ENCODE measurements at regions not wholly inside any gene's neighbourhood (a gene's known extent, or its start where the extent isn't known, plus 50 kb on each side); places are given as distances from the start of the nearest gene placed in this dataset.

DNA sequence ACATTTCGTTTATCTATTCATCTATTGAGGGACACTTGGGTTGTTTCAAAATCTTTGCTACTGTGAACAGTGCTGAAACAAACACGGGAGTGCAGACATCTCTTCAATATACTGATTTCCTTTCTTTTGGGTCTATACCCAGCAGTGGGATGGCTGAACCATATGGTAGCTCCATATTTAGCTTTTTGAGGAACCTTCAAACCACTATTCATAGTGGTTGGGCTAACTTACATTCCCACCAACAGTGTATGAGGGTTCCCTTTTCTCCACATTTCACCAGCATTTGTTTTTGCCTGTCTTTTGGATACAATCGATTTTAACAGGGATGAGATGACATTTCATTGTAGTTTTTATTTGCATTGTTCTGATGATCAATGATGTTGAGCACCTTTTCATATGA is 798.2 kb downstream of the UQCRFS1 start:
- DNase-seq, result no peak
- intact Hi-C loops (cut with DNase I), result no loop called here
- TF ChIP-seq POLR2A (IDR thresholded peaks at IDR 0.05) (no peak), POLR2AphosphoS5 (IDR thresholded peaks at IDR 0.05) (no peak), EP300 (IDR thresholded peaks at IDR 0.05) (no peak)
- TF ChIP-seq, protein P1, sequence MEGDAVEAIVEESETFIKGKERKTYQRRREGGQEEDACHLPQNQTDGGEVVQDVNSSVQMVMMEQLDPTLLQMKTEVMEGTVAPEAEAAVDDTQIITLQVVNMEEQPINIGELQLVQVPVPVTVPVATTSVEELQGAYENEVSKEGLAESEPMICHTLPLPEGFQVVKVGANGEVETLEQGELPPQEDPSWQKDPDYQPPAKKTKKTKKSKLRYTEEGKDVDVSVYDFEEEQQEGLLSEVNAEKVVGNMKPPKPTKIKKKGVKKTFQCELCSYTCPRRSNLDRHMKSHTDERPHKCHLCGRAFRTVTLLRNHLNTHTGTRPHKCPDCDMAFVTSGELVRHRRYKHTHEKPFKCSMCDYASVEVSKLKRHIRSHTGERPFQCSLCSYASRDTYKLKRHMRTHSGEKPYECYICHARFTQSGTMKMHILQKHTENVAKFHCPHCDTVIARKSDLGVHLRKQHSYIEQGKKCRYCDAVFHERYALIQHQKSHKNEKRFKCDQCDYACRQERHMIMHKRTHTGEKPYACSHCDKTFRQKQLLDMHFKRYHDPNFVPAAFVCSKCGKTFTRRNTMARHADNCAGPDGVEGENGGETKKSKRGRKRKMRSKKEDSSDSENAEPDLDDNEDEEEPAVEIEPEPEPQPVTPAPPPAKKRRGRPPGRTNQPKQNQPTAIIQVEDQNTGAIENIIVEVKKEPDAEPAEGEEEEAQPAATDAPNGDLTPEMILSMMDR (IDR thresholded peaks at IDR 0.05), result no peak
- Histone ChIP-seq H3K4me3 (no peak overlapping the region), H3K27me3 (no peaks in the 10 kb centered on the region), H3K4me1 (no peaks in the 10 kb centered on the region), H3K9me3 (no peaks in the 10 kb centered on the region), H3K36me3 (no peaks in the 10 kb centered on the region), H3K27ac (no peak overlapping the region)
- WGBS, 2 donors, result 43 to 57% methylated on average over 3 of the region's 3 CpGs

DNA sequence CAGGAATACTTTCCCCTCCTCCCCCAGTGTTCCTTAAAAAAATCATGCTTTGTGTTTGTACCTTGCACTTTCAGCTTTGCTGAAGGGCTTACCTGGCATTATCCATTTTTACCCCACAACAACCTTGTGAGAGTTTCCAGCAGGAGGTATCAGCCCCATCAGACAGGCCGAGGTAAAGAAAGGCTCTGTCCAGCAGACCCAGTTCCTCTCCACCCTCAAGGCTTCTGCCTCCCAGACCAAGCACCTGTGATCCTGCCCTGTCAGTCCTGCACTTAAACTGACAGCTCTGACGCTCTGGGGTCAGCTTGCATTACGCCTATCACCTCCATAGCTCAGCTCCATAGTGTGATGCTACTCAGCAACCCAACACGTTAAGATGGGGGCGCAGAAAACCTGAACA is 803.1 kb downstream of the UQCRFS1 start:
- no peak for DNase-seq
- no peak overlapping the region for H3K4me3 ChIP-seq
- peaks cover 0 to 9% (median 0%) of the 10 kb centered on the region in 3 donors for H3K27me3 ChIP-seq
- H3K9me3 ChIP-seq, result no peaks in the 10 kb centered on the region
- H3K4me1 ChIP-seq, result no peaks in the 10 kb centered on the region
- H3K36me3 ChIP-seq, result no peaks in the 10 kb centered on the region
- WGBS, 2 donors, result 86 to 87% methylated on average over 5 of the region's 5 CpGs
- TF ChIP-seq, protein P1 (IDR thresholded peaks at IDR 0.05), result no peak
- TF ChIP-seq POLR2AphosphoS5 (IDR thresholded peaks at IDR 0.05) (no peak), EP300 (IDR thresholded peaks at IDR 0.05) (no peak), POLR2A (IDR thresholded peaks at IDR 0.05) (no peak)
- no peak overlapping the region for H3K27ac ChIP-seq
- intact Hi-C loops (cut with DNase I), result no loop called here

DNA sequence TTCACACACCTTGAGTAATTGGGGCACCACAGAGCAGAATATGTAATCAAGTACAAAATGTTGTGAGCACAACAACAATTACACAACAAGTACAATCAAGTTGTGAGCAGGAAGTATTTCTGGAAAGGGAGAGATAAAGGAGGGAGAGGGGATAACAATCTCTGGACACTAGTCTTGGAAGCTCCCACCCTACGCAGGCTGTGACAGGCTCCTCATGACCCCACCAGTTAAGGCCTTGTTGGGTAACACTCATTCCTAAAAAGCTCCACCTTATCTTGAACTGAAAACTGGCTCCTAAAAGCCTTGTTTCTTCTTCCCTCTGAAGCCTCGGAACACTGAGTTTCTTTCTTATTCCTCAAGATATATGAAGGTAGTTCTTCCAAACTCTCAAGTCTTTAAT is 806.0 kb downstream of the UQCRFS1 start:
- TF ChIP-seq, protein P1 (IDR thresholded peaks at IDR 0.05), result no peak
- TF ChIP-seq POLR2A (IDR thresholded peaks at IDR 0.05), result no peak
- TF ChIP-seq EP300 (IDR thresholded peaks at IDR 0.05), result no peak
- TF ChIP-seq POLR2AphosphoS5 (IDR thresholded peaks at IDR 0.05), result no peak
- Histone ChIP-seq H3K4me1 (no peaks in the 10 kb centered on the region), H3K27ac (no peak overlapping the region), H3K4me3 (no peak overlapping the region), H3K36me3 (no peaks in the 10 kb centered on the region), H3K9me3 (no peaks in the 10 kb centered on the region), H3K27me3 (peaks cover 0 to 22% (median 0%) of the 10 kb centered on the region in 3 donors)
- no peak for DNase-seq
- intact Hi-C loops (cut with DNase I), result no loop called here
- 84 to 91% methylated on average over 2 of the region's 2 CpGs for WGBS, 2 donors

DNA sequence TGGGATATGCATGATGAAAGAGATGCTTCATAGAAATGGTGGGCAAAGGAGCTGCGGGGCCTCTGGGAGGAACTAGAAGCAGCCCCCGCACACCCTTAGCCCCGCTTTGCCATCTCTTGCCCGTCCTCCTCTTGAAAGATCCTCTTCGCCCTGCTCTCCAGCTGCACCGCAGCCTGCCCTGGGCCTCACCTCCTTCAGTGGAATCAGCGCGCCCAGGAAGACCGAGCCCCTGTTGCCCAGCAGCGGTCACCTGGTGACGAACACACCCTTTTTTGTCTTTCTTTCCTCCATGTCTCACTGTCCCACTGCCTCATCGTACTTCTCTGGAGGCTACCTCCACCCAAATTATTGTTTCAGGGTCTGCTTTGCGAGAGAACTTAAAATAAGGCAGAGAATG is 807.6 kb downstream of the UQCRFS1 start:
- H3K4me3 ChIP-seq, result no peak overlapping the region
- TF ChIP-seq POLR2AphosphoS5 (IDR thresholded peaks at IDR 0.05) (no peak), EP300 (IDR thresholded peaks at IDR 0.05) (no peak), POLR2A (IDR thresholded peaks at IDR 0.05) (no peak)
- TF ChIP-seq, protein P1 (IDR thresholded peaks at IDR 0.05), result no peak
- H3K4me1 ChIP-seq, result no peaks in the 10 kb centered on the region
- H3K36me3 ChIP-seq, result no peaks in the 10 kb centered on the region
- intact Hi-C loops (cut with DNase I), result no loop called here
- H3K27me3 ChIP-seq, result peaks cover 0 to 25% (median 0%) of the 10 kb centered on the region in 3 donors
- no peaks in the 10 kb centered on the region for H3K9me3 ChIP-seq
- no peak overlapping the region for H3K27ac ChIP-seq
- 23 to 74% methylated on average over 13 of the region's 13 CpGs for WGBS, 2 donors
- no peak for DNase-seq

- TF ChIP-seq EP300 (IDR thresholded peaks at IDR 0.05) (no peak), POLR2A (IDR thresholded peaks at IDR 0.05) (no peak)
- TF ChIP-seq, protein P1 (IDR thresholded peaks at IDR 0.05), result no peak
- intact Hi-C loops (cut with DNase I), result no loop called here
- 78 to 88% methylated on average over 4 of the region's 4 CpGs for WGBS, 2 donors
- H3K9me3 ChIP-seq, result no peaks in the 10 kb centered on the region
- no peaks in the 10 kb centered on the region for H3K4me1 ChIP-seq
- DNase-seq, result no peak
- H3K27me3 ChIP-seq, result peaks cover 0 to 25% (median 0%) of the 10 kb centered on the region in 3 donors
- no peak overlapping the region for H3K27ac ChIP-seq
- no peak overlapping the region for H3K4me3 ChIP-seq
- no peaks in the 10 kb centered on the region for H3K36me3 ChIP-seq
These were observed 808.5 kb downstream of the UQCRFS1 start for GRCh38 chr19:28404472-28404871.

Data from sigmoid colon (tissue), 6 donors.